ENCODE measurements at regions not wholly inside any gene's neighbourhood (a gene's known extent, or its start where the extent isn't known, plus 50 kb on each side); places are given as distances from the start of the nearest gene placed in this dataset.

GRCh38 chr2:129619471-129619870, 360.0 kb upstream of the RAB6C start:
- ATAC-seq (ENCODE audit: poor library complexity) = no peak
- H3K36me3 ChIP-seq (ENCODE audit: insufficient read depth, low read length) = no peaks in the 10 kb centered on the region
- no peaks in the 10 kb centered on the region for H3K9me3 Mint-ChIP-seq
- no peak overlapping the region for H3K27ac ChIP-seq (ENCODE audit: low read depth in 1 of 2, low read length in 2 of 2)
- peaks cover 0 to 3% of the 10 kb centered on the region in 2 experiments for H3K9me3 ChIP-seq (ENCODE audit: control insufficient read depth in 1 of 2, insufficient read depth in 1 of 2, low read length in 2 of 2)
- no peaks in the 10 kb centered on the region for H3K27me3 ChIP-seq (ENCODE audit: control insufficient read depth in 1 of 2, insufficient read depth in 2 of 2, low read length in 2 of 2)
- CTCF ChIA-PET = no interaction called here
- intact Hi-C loops (cut with DNase I, micrococcal nuclease) = no loop called here
- H3K27ac Mint-ChIP-seq = no peak overlapping the region
- no peak for DNase-seq
- TF ChIP-seq, protein P1, sequence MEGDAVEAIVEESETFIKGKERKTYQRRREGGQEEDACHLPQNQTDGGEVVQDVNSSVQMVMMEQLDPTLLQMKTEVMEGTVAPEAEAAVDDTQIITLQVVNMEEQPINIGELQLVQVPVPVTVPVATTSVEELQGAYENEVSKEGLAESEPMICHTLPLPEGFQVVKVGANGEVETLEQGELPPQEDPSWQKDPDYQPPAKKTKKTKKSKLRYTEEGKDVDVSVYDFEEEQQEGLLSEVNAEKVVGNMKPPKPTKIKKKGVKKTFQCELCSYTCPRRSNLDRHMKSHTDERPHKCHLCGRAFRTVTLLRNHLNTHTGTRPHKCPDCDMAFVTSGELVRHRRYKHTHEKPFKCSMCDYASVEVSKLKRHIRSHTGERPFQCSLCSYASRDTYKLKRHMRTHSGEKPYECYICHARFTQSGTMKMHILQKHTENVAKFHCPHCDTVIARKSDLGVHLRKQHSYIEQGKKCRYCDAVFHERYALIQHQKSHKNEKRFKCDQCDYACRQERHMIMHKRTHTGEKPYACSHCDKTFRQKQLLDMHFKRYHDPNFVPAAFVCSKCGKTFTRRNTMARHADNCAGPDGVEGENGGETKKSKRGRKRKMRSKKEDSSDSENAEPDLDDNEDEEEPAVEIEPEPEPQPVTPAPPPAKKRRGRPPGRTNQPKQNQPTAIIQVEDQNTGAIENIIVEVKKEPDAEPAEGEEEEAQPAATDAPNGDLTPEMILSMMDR (IDR thresholded peaks at IDR 0.05) = no peak
- POLR2A ChIA-PET = no interaction called here
- no peaks in the 10 kb centered on the region for H3K4me1 ChIP-seq (ENCODE audit: insufficient read depth, low read length)
- no peak overlapping the region for H3K4me3 Mint-ChIP-seq
- H3K4me1 Mint-ChIP-seq (ENCODE audit: low read depth) = no peaks in the 10 kb centered on the region
- no peak overlapping the region for H3K4me3 ChIP-seq (ENCODE audit: low read length)
- H3K27me3 Mint-ChIP-seq = no peaks in the 10 kb centered on the region
- H3K36me3 Mint-ChIP-seq (ENCODE audit: low read depth) = no peaks in the 10 kb centered on the region

DNA sequence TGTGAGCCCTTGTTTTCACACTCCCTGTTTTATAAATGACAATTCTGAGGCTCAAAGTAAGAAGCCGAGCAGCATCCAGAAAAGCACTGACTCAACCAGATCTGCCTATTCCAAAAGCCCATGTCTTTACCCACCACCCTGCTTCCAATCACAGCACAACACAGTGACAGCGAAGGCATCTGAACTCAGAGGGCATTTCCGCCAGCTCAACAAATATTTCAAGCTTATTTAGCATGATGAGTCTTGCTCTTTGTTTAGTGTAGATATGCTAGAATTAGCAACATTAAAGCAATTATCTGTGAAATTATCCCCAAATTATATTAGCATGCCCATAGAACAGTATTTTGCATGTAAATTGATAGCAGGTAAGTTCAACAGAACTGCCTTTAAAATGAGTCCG, 359.1 kb upstream of the RAB6C start:
- Histone ChIP-seq H3K4me1 (ENCODE audit: insufficient read depth, low read length) (no peaks in the 10 kb centered on the region), H3K36me3 (ENCODE audit: insufficient read depth, low read length) (no peaks in the 10 kb centered on the region), H3K27me3 (ENCODE audit: control insufficient read depth in 1 of 2, insufficient read depth in 2 of 2, low read length in 2 of 2) (no peaks in the 10 kb centered on the region), H3K9me3 (ENCODE audit: control insufficient read depth in 1 of 2, insufficient read depth in 1 of 2, low read length in 2 of 2) (peaks cover 0 to 3% of the 10 kb centered on the region in 2 experiments), H3K27ac (ENCODE audit: low read depth in 1 of 2, low read length in 2 of 2) (no peak overlapping the region), H3K4me3 (ENCODE audit: low read length) (no peak overlapping the region)
- Mint-ChIP-seq H3K4me1 (ENCODE audit: low read depth) (no peaks in the 10 kb centered on the region), H3K27me3 (no peaks in the 10 kb centered on the region), H3K4me3 (no peak overlapping the region), H3K36me3 (ENCODE audit: low read depth) (no peaks in the 10 kb centered on the region), H3K27ac (no peak overlapping the region), H3K9me3 (no peaks in the 10 kb centered on the region)
- no peak for ATAC-seq (ENCODE audit: poor library complexity)
- TF ChIP-seq, protein P1 (IDR thresholded peaks at IDR 0.05) = no peak
- CTCF ChIA-PET = no interaction called here
- POLR2A ChIA-PET = no interaction called here
- intact Hi-C loops (cut with DNase I, micrococcal nuclease) = no loop called here
- DNase-seq = no peak

- Mint-ChIP-seq H3K27ac (no peak overlapping the region), H3K9me3 (no peaks in the 10 kb centered on the region), H3K4me1 (ENCODE audit: low read depth) (no peaks in the 10 kb centered on the region), H3K27me3 (no peaks in the 10 kb centered on the region), H3K4me3 (no peak overlapping the region), H3K36me3 (ENCODE audit: low read depth) (no peaks in the 10 kb centered on the region)
- Histone ChIP-seq H3K27me3 (ENCODE audit: control insufficient read depth in 1 of 2, insufficient read depth in 2 of 2, low read length in 2 of 2) (no peaks in the 10 kb centered on the region), H3K9me3 (ENCODE audit: control insufficient read depth in 1 of 2, insufficient read depth in 1 of 2, low read length in 2 of 2) (peaks cover 0 to 14% of the 10 kb centered on the region in 2 experiments), H3K4me3 (ENCODE audit: low read length) (no peak overlapping the region), H3K4me1 (ENCODE audit: insufficient read depth, low read length) (no peaks in the 10 kb centered on the region), H3K27ac (ENCODE audit: low read depth in 1 of 2, low read length in 2 of 2) (no peak overlapping the region), H3K36me3 (ENCODE audit: insufficient read depth, low read length) (no peaks in the 10 kb centered on the region)
- ChIA-PET POLR2A (no interaction called here), CTCF (no interaction called here)
- TF ChIP-seq, protein P1 (IDR thresholded peaks at IDR 0.05) = no peak
- intact Hi-C loops (cut with DNase I, micrococcal nuclease) = no loop called here
- DNase-seq = no peak
- no peak for ATAC-seq (ENCODE audit: poor library complexity)
Observed at GRCh38 chr2:129623783-129624182, 355.7 kb upstream of the RAB6C start.

Measured in CD4-positive, alpha-beta T cell (primary cell).